ENCODE measurements at regions not wholly inside any gene's neighbourhood (a gene's known extent, or its start where the extent isn't known, plus 50 kb on each side); places are given as distances from the start of the nearest gene placed in this dataset.
"Not testable (repeated sequence)": the region's sequence is repeated elsewhere in the genome, so short reads cannot be mapped to it uniquely, and the experiment has no call there.

DNA sequence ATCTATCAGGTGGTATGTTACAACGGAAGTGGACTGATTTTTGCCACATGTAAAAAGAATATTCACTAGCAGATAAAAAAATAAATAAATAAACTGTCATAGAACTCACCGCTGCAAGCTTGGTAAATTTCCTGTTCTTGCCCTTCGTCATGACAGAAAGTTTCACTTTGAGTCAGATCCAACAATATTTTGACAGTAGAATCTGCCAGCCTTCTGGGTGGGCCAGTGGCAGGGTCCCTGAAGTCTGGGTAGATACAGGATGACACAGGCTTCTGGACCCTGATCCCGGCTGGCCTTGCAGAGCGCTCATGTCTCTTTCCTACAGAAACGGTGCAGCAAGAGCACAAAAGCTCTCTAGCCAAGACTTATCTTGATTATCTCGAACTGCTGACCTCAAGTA, 97.8 kb upstream of the PMAIP1 start:
- DNase-seq (ENCODE audit: low spot score) (no peak), ATAC-seq (no peak)

DNA sequence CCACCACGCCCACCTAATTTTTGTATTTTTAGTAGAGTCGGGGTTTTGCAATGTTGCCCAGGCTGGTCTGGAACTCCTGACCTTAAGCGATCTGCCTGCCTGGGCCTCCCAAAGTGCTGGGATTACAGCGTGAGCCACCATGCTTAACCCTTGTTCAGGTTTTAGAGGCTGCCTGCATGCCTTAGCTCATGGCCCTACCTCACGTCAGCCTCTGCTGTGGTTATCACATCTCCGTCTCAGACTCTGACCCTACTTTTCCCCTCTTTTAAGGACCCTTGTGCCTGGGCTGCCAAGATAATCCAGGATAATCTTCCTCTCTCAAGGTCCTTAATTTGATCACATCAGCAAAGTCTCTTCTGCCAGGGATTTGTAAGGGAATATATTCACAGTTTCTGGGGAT, 98.2 kb upstream of the PMAIP1 start:
- DNase-seq (ENCODE audit: low spot score): no peak
- ATAC-seq: no peak

DNA sequence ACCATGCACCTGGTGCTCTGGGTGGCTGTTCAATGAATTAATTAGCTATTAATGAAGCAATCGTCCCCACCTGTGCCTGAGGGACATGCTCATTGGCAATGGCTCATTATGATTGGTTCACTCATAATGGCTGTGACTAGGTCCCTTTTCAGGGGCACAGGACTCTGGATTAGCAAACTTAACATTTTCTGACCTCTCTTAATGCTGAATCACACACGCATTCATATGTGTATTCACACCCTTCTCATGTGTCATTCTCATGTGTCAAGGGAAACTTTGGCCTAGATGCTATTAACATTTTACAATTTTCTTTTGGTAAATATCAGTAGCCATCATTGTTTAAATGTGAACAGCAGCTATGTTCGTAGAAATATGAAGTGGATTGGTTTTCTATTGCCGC, 98.9 kb upstream of the PMAIP1 start:
- DNase-seq (ENCODE audit: low spot score) (no peak), ATAC-seq (no peak)

DNA sequence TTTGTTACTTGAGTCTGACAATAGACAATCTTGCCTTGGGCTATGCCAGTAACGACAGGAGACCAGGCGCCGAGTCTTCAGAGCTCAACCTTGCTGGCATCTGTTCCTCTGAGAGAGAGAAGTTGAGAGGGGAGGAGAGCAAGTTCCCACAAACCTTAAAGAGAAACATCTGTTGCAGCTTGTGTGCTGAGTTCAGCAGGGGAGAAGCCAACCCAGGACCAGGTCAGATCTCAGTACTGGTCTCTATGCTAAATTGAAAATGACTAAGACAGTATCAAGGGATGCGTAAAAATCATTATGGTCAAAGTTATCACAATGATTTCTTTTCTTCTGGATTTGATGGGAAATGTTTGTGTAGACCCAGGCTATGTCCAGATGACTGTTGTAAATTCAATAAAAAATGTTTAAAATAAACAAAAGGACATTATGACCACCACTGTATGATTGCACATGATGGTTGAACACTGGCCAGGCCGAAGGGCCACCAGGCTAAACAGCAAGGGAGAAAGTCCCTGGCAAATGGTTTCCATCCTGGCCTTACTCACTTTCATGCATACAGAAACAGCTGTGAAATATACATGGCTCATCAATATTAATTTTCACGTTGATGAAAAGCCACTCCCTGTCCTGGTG, 100.3 kb upstream of the PMAIP1 start:
- ATAC-seq: no peak
- no peak for DNase-seq (ENCODE audit: low spot score)

DNA sequence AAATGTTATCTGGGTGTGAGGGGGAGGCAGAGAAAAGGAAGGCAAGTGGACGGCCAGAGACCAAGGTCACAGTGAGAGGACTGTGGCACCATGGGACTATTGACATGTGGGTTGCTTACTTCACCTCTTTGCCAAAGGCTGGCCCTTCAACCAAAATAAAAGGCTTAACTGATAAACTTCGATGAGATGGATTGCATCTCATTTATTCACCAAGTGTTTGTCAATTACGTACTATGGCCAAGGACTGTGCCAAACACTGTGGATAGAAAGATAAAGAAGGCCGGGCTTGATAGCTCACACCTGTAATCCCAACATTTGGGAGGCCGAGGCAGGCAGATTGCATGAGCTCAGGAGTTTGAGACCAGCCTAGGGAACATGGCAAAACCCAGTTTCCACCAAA, 98.7 kb upstream of the CCBE1 start:
- DNase-seq (ENCODE audit: low spot score) (no peak), ATAC-seq (no peak)

DNA sequence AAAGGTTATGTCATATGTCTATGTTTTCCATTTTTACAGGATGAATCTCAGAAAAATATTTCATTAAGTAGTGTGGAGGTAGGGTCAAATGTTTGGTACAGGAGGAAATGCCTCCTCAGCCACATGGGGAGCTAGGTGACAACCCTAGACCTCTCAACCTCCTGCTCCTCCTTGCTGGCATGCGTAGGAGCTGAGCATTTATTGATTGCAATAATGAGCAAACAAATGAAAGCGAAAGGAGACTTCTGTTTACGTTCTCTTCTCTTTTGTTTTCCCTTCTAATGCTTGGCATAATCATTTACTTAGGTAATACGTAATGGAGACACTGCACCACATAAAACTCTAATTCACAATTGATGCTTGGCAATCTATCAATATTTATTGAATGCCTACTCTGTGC, 95.1 kb upstream of the CCBE1 start:
- ATAC-seq (no peak), DNase-seq (ENCODE audit: low spot score) (no peak)

DNA sequence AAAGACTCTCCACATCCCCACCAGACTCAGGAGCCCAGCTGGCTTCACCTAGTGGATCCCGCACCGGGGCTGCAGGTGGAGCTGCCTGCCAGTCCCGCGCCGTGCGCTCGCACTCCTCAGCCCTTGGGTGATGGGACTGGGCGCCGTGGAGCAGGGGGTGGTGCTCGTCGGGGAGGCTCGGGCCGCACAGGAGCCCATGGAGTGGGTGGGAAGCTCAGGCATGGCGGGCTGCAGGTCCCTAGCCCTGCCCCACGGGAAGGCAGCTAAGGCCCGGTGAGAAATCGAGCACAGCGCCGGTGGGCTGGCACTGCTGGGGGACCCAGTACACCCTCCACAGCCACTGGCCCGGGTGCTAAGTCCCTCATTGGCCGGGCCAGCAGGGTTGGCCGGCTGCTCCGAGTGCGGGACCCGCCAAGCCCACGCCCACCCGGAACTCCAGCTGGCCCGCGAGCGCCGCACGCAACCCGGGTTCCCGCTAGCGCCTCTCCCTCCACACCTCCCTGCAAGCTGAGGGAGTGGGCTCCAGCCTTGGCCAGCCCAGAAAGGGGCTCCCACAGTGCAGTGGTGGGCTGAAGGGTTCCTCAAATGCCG, 93.2 kb upstream of the CCBE1 start:
- not testable (repeated sequence) for DNase-seq (ENCODE audit: low spot score); ATAC-seq

DNA sequence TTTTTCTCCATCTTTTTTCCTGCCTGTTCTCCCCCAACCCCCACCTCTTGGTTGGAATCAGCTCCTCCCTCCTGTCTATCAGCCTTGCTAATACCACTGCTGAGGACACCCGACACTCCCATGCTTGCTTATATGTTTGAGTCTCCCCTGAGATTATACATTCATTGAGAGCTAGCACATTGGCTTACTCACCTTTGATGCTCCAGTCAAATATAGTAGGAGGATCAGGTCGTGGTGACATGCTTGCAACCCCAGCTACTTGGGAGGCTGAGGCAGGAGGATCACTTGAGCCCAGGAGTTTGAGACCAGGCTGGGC, 91.5 kb upstream of the CCBE1 start:
- ATAC-seq: no peak
- no peak for DNase-seq (ENCODE audit: low spot score)

DNA sequence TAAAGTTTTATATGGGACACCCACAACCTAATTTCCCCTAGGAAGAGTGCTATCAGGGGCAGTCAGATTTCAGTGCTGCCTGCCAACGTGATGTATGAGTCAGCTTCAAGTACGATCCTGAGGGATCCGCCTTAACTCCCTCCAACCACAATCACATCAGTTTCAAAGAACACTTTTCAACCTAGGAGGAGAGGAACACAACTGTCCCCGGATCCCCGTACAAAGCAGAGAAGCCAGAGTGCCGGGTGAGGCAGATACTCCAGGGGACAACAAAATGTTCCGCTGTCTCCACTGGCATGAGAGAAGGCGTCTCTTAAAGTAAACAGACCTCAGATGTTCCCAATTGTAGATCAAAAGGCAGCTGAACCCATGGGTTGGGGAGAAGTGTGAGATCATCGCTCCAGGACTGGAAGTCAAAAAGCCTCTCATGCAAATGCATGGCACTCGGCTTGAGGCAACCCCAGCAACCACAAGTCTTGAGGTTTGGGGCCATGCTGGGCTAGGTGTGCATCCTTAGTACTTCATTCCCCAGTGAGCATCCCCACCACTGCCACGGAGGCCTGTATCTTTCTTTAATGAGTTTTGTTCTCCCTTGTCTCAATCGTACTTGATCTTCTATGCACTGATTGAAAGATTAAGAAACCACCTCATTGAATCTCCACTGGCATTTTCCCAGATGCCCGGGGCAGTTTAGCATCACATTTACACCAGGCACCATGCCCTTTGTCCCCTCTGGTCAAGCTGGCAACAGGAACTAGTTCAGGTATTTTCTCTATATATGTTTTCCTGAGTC, 91.0 kb upstream of the CCBE1 start:
- DNase-seq (ENCODE audit: low spot score) (no peak), ATAC-seq (no peak)

DNA sequence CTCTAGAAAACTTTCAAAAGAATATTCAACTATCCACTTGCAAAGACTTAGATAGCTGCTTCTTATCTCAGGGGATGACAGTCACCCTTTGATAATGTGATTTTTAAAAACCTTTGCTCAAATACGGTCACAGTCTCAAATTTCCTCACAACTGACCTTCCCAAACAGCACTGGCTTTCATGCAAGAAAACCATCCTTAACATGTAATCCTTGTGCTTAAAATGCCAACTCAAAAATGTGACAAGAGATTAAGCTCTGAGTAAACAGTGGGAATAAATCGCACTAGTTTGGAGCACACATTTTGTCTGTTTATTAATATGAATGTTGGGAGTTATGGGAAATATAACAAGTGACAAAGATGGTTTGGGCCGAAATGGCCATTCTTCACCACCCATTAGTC, 87.5 kb upstream of the CCBE1 start:
- ATAC-seq (no peak), DNase-seq (ENCODE audit: low spot score) (no peak)

DNA sequence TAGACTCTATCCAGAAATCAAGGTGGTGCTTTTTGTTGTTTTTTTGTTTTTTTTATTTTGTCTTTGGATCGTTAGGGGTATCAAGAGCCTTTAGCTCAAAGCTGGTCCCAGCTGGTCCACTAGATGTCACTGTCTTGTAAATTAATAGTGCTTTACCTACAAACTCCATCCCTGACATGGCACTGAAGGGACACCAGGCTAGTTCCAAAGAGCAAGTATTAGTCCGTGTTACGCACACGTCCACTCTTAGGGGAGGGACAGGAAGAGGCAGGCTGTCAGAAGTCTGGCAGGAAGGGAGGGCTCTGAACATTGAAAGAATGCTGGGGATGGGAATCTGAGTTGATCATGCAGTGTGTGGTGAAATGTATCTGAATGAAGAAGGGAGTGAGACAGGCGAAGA, 85.9 kb upstream of the CCBE1 start:
- no peak for DNase-seq (ENCODE audit: low spot score)
- ATAC-seq: peak; percentile 79

DNA sequence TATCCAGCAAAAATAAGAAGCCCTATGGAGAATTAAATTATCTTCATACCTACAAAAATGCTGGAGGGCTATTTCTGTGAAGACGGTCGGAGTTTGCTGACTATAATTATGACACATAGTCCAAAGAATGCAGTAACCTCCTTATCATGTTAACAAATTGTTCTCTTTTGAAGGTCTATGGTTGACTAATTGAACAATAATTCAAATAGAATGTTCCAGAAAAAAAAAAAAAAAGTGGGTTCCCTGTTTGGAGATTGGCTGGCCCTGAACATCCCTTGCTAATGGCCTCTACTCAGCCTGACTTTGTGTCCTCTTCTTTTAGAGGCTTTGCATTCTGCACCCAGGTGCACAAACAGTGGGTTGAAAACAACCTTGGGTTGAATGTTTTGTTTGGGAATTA, 82.8 kb upstream of the CCBE1 start:
- ATAC-seq: no peak
- DNase-seq (ENCODE audit: low spot score): no peak

DNA sequence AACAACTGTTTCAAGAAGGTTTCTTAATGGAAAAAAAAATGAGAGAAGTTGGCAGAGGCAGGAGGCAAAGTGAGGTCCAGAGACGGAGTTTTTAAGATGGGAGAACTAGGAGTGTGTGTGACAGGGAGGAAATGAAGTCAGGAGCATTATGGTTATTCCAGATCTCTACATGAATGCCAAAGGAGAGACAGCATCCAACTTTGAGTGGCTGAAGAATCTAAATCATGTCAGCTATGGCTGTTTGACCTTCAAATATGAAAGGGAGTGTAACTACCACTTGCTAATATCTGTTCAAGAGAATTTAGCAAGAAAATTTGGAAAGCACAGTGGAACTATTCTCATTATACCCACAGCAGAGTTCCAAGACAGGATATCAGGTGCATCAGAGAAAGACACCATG, 81.2 kb upstream of the CCBE1 start:
- no peak for DNase-seq (ENCODE audit: low spot score)
- ATAC-seq: no peak

DNA sequence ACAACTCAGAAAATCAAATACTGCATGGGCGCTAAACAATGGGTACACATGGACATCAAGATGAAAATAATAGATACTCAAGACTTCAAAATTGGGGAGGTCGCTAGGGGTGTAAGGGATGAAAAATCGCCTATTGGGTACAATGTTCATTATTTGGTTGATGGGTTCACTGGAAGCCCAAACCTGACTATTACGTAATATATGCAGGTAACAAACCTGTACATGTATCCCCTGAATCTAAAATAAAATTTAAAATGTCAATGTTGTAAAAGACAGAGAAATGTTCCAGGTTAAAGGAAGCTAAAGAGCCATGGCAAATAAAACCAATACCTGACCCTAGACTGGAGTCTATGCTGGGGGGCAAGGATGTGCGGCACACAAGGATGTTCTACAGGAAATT, 80.4 kb upstream of the CCBE1 start:
- DNase-seq (ENCODE audit: low spot score): no peak
- ATAC-seq: no peak

DNA sequence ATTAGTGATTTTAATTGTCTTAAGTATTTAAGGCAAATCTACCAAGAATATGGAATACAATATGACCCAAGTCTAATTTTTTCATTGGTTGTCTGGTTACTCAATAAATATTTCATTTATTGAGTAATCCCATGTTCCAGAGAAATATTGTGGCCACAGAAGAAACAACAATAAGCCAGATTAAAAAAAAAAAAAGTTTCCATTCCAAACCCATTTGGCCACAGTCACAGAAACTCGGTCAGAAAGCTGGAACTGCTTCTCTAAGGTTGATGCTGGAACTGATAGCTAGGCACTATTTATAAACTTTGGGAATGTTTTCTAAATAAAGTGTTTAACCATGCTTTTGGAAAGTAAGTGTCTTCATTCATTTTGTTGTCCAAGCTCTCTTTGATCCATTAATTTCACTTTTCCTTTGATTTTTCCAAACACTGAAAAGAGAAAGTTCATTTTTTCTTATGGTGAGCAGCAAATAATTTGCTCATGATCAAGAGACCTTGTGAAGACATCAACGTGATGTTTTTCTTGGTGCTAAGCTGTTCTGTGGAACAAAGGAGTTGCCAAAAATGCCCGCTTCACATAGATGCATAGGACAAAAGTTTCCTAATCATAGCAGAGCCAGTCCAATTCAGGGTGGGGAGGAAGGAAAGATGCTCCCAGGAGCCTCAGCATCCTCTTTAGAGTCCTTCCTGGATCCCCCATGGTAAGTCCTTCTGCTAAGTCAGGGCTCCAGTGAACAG, 72.1 kb upstream of the CCBE1 start:
- no peak for ATAC-seq
- no peak for DNase-seq (ENCODE audit: low spot score)

DNA sequence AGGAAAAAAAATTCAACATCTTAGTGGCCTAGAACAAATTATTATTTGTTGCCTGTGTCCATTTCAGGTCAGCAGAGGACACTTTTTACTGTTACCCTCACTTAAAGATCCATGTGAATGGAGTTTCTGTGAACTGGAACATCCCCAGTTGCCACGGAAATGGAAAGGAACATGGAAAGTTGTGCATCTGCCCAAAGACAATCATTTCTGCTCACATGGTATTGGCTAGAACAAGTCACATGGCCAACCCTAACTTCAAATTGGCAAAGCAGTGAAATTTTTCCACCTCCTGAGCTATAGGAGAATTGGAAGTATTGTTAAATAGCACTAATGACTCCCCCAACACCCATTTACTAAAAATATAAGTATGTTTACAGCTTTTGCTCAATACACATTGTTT, 71.2 kb upstream of the CCBE1 start:
- DNase-seq (ENCODE audit: low spot score): no peak
- no peak for ATAC-seq

DNA sequence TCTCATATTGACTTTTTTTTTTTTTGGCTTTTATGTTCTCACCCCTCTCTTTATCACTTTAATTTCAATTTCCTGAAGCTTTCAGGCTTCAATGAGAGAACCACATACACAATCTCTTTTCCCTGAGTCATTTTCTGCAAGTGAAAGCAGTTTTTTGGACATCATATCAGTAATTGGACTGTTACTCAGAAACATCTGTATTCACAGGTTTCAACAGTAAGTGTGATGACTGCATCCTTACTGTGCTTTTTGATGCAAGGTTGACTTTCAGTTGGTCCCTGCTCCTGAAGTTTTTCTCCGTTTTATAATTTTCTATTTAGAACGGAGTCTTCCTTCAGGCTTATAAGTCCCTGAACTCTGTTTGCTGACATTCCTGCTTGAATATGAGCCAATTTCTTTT, 70.5 kb upstream of the CCBE1 start:
- ATAC-seq (no peak), DNase-seq (ENCODE audit: low spot score) (no peak)

DNA sequence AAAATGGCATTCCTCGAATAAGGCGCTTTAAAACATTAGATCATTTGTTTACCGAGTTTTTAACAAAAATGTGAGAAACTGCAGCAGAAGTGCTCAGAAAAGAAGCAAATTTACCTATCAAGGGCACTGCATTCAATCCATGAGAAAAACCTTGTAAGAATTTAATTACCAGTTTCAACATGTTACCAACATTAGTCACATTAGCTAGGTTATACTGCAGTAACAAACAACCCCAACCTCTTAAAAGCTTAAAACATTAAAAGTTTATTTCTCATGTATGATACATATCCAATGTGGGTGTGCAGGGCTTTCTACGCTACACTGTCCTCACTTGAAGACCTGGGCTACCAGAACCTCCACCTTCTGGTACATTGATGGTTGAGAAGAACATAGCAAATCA, 68.1 kb upstream of the CCBE1 start:
- ATAC-seq: no peak
- DNase-seq (ENCODE audit: low spot score): no peak

DNA sequence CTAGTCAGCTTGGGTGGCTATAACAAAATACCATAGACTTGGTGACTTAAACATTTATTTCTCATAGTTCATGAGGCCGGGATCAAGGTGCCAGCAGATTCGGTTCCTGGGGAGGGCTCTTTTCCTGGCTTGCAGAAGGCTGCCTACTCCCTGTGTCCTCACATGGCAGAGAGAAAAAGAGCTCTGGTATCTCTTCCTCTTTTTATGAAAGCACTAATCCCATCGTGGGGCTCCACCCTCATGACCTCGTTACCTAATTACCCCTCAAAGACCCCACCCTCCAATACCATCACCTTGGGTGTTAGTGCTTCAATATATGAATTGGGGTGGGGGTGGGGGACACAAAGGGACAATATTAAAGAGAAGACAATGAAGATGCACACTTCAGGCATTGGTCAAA, 67.1 kb upstream of the CCBE1 start:
- ATAC-seq: no peak
- DNase-seq (ENCODE audit: low spot score): no peak

DNA sequence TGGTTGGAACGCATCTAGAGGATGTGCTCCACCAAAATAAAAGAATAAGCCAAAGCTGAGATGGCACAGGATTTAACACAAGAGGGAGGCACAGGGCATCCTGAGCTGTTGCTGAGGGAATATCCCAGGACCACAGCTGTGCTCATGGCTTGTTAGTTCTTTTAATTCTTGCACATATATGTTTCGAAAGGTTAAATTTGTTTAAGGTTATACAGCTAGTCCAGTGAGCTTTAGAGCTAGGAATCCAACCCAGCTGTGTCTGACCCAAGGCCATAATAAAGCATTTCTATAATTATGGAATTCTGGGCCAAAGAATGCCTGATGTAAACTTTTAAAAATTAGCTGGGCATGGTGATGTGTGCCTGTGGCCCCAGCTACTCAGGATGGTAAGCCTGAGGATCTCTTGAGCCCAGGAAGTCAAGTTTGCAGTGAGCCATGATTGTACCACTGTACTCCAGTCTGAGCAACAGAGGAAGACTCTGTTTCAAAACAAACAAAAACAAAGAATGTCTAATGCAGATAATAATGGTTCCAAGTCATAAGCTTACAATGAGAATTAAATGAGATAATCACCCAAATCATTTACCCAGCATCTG, 66.4 kb upstream of the CCBE1 start:
- ATAC-seq (no peak), DNase-seq (ENCODE audit: low spot score) (no peak)

Measured in left lobe of liver (tissue), 2 donors.